Spleen (tissue), 11 donors: ENCODE measurements at regions not wholly inside any gene's neighbourhood (a gene's known extent, or its start where the extent isn't known, plus 50 kb on each side); places are given as distances from the start of the nearest gene placed in this dataset.

Experiments
- DNase-seq: peaks from one replicate; pipeline ENCODE4 v3.0.0-alpha.2; 2020
- H3K27ac ChIP-seq, 8 donors: fragments of 200-600 bp; sonication (generic) in 7 of 8; 1 replicate in 4 of 8; 2 replicates in 4 of 8; pipeline versions ENCODE4 v1.5.0 to v1.8.0; 2016 to 2021; ENCODE audit warnings: inconsistent platforms in 4 of 8, mild to moderate bottlenecking in 4 of 8, moderate library complexity in 1 of 8
- H3K27me3 ChIP-seq, 7 donors: fragments of 200-600 bp; sonication (generic) in 6 of 7; replicated peaks in 1 of 7; 1 replicate in 4 of 7; 2 replicates in 3 of 7; pipeline versions ENCODE4 v1.5.0 to v1.8.0; 2016 to 2021; ENCODE audit warnings: inconsistent platforms in 3 of 7, mild to moderate bottlenecking in 1 of 7
- H3K36me3 ChIP-seq, 6 donors: fragments of 200-600 bp; sonication (generic) in 5 of 6; 1 replicate in 4 of 6; 2 replicates in 2 of 6; pipeline versions ENCODE4 v1.5.0 to v1.8.0; 2016 to 2021; ENCODE audit warnings: inconsistent platforms in 2 of 6
- H3K4me1 ChIP-seq, 6 donors: fragments of 200-600 bp; sonication (generic) in 5 of 6; 1 replicate in 3 of 6; 2 replicates in 3 of 6; pipeline versions ENCODE4 v1.5.0 to v1.8.0; 2016 to 2021; ENCODE audit warnings: inconsistent platforms in 3 of 6
- H3K4me3 ChIP-seq, 8 donors: fragments of 200-600 bp; sonication (generic) in 7 of 8; 1 replicate in 4 of 8; 2 replicates in 4 of 8; pipeline versions ENCODE4 v1.5.0 to v1.8.0; 2016 to 2021; ENCODE audit warnings: inconsistent platforms in 4 of 8, mild to moderate bottlenecking in 4 of 8, moderate library complexity in 2 of 8
- H3K9me3 ChIP-seq, 8 donors: fragments of 200-600 bp; sonication (generic) in 7 of 8; 1 replicate in 4 of 8; 2 replicates in 4 of 8; pipeline versions ENCODE4 v1.5.0 to v1.8.0; 2016 to 2021; ENCODE audit warnings: inconsistent platforms in 4 of 8
- CTCF ChIP-seq, 11 experiments: fragments of 200-600 bp in 7 of 11; fragments of 450-650 bp in 4 of 11; sonication (generic) in 4 of 11; IDR thresholded peaks in 8 of 11; conservative IDR thresholded peaks in 3 of 11; 1 replicate in 7 of 11; 2 replicates in 4 of 11; pipeline versions ENCODE4 v1.4.0 to v1.8.0; 2016 to 2021; ENCODE audit warnings: antibody characterized with exemption in 11 of 11, inconsistent platforms in 4 of 11, mild to moderate bottlenecking in 1 of 11
- POLR2A ChIP-seq, 3 donors: fragments of 450-650 bp; IDR thresholded peaks; one replicate each; pipeline ENCODE4 v1.5.1; 2017; ENCODE audit warnings: antibody characterized with exemption in 3 of 3, mild to moderate bottlenecking in 1 of 3
- POLR2AphosphoS5 ChIP-seq, 3 donors: sonication (generic); formaldehyde crosslinking; IDR thresholded peaks; one replicate each; pipeline ENCODE4 v1.5.1; 2017; ENCODE audit warnings: antibody characterized with exemption in 3 of 3
- WGBS, 5 donors: extraction: QIAGEN DNeasy Blood & Tissue Kit in 3 of 5; methylation state at CpG; one replicate each; pipeline versions ENCODE4 v1.1.5 to v1.1.7; 2013 to 2018; 5-methylcytosine and 5-hydroxymethylcytosine counted together
- intact Hi-C: fragments of 100-400 bp; cut with DNase I; formaldehyde crosslinking; loops from one replicate; pipeline ENCODE4 v1.15.0; 2023; ENCODE audit warnings: low total_unique reads
- donor health status: healthy with polysubstance abuse.
- donor health status: DM: no; HTN: no; CAD: no; lungs with moderate emphysema.
- donor health status: DM: no; HTN: no; CAD: no.
- donor health status: Bipolar disorder and iron deficiency.
- donor health status: healthy.
- donor health status: DM: no; HTN: no; CAD: no.
- donor health status: DM: yes; HTN: yes; CAD: no.

- H3K4me3 ChIP-seq = no peak overlapping the region
- H3K4me1 ChIP-seq = no peaks in the 10 kb centered on the region
- 56 to 70% (median 64%) methylated on average over 2 of the region's 2 CpGs for WGBS, 5 donors
- no peaks in the 10 kb centered on the region for H3K27me3 ChIP-seq
- H3K36me3 ChIP-seq = no peaks in the 10 kb centered on the region
- intact Hi-C loops = no loop called here
- DNase-seq = no peak
- H3K27ac ChIP-seq = no peak overlapping the region
- TF ChIP-seq POLR2AphosphoS5 (IDR thresholded peaks at IDR 0.05) = no peak
- no peak for TF ChIP-seq CTCF (IDR thresholded peaks at IDR 0.05 in 8 of 11, conservative IDR thresholded peaks at IDR 0.05 in 3 of 11)
- TF ChIP-seq POLR2A (IDR thresholded peaks at IDR 0.05) = no peak
- H3K9me3 ChIP-seq = peaks cover 0 to 18% (median 3%) of the 10 kb centered on the region in 8 donors
Observed at GRCh38 chr2:81213598-81213997, 909.0 kb upstream of the LRRTM1 start.

- no peaks in the 10 kb centered on the region for H3K27me3 ChIP-seq
- no peak overlapping the region for H3K4me3 ChIP-seq
- peaks cover 0 to 39% (median 4%) of the 10 kb centered on the region in 8 donors for H3K9me3 ChIP-seq
- intact Hi-C loops = no loop called here
- H3K4me1 ChIP-seq = no peaks in the 10 kb centered on the region
- WGBS, 5 donors = 55 to 77% (median 71%) methylated on average over 5 of the region's 5 CpGs
- no peak for DNase-seq
- no peak for TF ChIP-seq POLR2A (IDR thresholded peaks at IDR 0.05)
- TF ChIP-seq CTCF (IDR thresholded peaks at IDR 0.05 in 8 of 11, conservative IDR thresholded peaks at IDR 0.05 in 3 of 11) = no peak
- TF ChIP-seq POLR2AphosphoS5 (IDR thresholded peaks at IDR 0.05) = no peak
- H3K27ac ChIP-seq = no peak overlapping the region
- no peaks in the 10 kb centered on the region for H3K36me3 ChIP-seq
Observed at GRCh38 chr2:81206216-81206615, 901.7 kb upstream of the LRRTM1 start.

GRCh38 chr2:81196933-81197628 is 892.5 kb upstream of the LRRTM1 start:
- Histone ChIP-seq H3K4me1 (no peaks in the 10 kb centered on the region), H3K36me3 (no peaks in the 10 kb centered on the region), H3K27ac (no peak overlapping the region), H3K9me3 (peaks cover 0 to 67% (median 45%) of the 10 kb centered on the region in 8 donors), H3K27me3 (no peaks in the 10 kb centered on the region), H3K4me3 (no peak overlapping the region)
- intact Hi-C loops = no loop called here
- 88 to 96% (median 94%) methylated on average over 30 of the region's 30 CpGs for WGBS, 5 donors
- peak; percentile 67 for DNase-seq
- TF ChIP-seq CTCF (IDR thresholded peaks at IDR 0.05 in 8 of 11, conservative IDR thresholded peaks at IDR 0.05 in 3 of 11) = no peak
- no peak for TF ChIP-seq POLR2AphosphoS5 (IDR thresholded peaks at IDR 0.05)
- TF ChIP-seq POLR2A (IDR thresholded peaks at IDR 0.05) = no peak

- no peak for DNase-seq
- WGBS, 5 donors = 90 to 95% (median 91%) methylated on average over 25 of the region's 25 CpGs
- intact Hi-C loops = no loop called here
Observed at GRCh38 chr2:81196383-81196851, 891.9 kb upstream of the LRRTM1 start.

More at GRCh38 chr2:81196383-81196851, 891.9 kb upstream of the LRRTM1 start:
- H3K27me3 ChIP-seq = no peaks in the 10 kb centered on the region
- no peaks in the 10 kb centered on the region for H3K36me3 ChIP-seq
- TF ChIP-seq POLR2AphosphoS5 (IDR thresholded peaks at IDR 0.05) = no peak
- no peak for TF ChIP-seq CTCF (IDR thresholded peaks at IDR 0.05 in 8 of 11, conservative IDR thresholded peaks at IDR 0.05 in 3 of 11)
- no peak for TF ChIP-seq POLR2A (IDR thresholded peaks at IDR 0.05)
- no peak overlapping the region for H3K4me3 ChIP-seq
- H3K9me3 ChIP-seq = peaks cover 0 to 67% (median 45%) of the 10 kb centered on the region in 8 donors
- no peaks in the 10 kb centered on the region for H3K4me1 ChIP-seq
- H3K27ac ChIP-seq = no peak overlapping the region
